NB4 (cell line): ENCODE measurements at regions not wholly inside any gene's neighbourhood (a gene's known extent, or its start where the extent isn't known, plus 50 kb on each side); places are given as distances from the start of the nearest gene placed in this dataset.

Experiments
- CTCF ChIP-seq: IDR thresholded peaks from one replicate; pipeline ENCODE4 v1.5.1; 2012; ENCODE audit warnings: low read depth, low read length
- POLR2A ChIP-seq: IDR thresholded peaks from 2 replicates; pipeline ENCODE4 v1.6.1; 2011; ENCODE audit warnings: mild to moderate bottlenecking; ENCODE audit not compliant: insufficient read length; ENCODE audit errors: extremely low read depth

- TF ChIP-seq CTCF: no peak
- no peak for TF ChIP-seq POLR2A
These were observed 141.0 kb upstream of the NGF start for GRCh38 chr1:115479055-115479482.
